GM21423 (cell line): ENCODE measurements at regions not wholly inside any gene's neighbourhood (a gene's known extent, or its start where the extent isn't known, plus 50 kb on each side); places are given as distances from the start of the nearest gene placed in this dataset.
"Not testable (repeated sequence)": the region's sequence is repeated elsewhere in the genome, so short reads cannot be mapped to it uniquely, and the experiment has no call there.

Experiments used
- ATAC-seq: cut with Tn5 transposase; IDR thresholded peaks from one replicate; pipeline ENCODE4 v1.9.1; 2021; ENCODE audit warnings: mild to moderate bottlenecking, moderate library complexity; ENCODE audit not compliant: unreplicated experiment

- ATAC-seq, result no peak
Observed at GRCh38 chr2:215722986-215723630, 287.2 kb upstream of the FN1 start.

DNA sequence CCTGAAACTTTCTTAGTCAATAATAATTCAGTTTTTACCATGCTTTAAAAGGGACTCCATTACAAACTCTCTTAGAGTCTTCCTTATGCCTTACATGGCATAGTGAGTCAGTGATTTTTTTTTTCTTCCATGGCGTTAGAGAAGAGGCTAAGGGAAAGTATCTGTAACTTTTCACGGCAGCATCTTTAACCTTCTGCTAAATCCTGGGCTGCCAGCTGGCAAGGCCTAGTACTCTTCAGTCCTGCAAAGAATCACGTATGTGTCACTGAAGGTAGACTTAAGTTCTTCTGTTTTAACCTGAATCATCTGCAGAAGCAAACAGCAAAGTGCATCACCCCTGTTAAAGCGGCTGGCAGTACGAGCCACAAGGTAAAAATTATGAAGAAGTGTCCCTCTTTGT lies 286.3 kb upstream of the FN1 start:
- ATAC-seq, result no peak

DNA sequence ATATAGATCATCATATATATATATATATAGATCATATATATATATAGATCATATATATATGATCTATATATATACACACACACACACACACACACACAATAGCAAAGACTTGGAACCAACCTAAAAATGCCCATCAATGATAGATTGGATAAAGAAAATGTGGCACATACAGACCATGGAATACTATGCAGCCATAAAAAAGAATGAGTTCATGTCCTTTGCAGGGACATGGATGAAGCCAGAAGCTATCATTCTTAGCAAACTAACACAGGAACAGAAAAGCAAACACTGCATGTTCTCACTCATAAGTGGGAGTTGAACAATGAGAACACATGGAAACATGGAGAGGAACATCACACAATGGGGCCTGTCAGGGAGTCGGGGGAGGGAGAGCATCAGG lies 285.6 kb upstream of the FN1 start:
- ATAC-seq, result not testable (repeated sequence)

GRCh38 chr2:215718890-215719289 lies 283.0 kb upstream of the FN1 start:
- no peak for ATAC-seq

GRCh38 chr2:215718436-215718835 lies 282.6 kb upstream of the FN1 start:
- ATAC-seq, result no peak

DNA sequence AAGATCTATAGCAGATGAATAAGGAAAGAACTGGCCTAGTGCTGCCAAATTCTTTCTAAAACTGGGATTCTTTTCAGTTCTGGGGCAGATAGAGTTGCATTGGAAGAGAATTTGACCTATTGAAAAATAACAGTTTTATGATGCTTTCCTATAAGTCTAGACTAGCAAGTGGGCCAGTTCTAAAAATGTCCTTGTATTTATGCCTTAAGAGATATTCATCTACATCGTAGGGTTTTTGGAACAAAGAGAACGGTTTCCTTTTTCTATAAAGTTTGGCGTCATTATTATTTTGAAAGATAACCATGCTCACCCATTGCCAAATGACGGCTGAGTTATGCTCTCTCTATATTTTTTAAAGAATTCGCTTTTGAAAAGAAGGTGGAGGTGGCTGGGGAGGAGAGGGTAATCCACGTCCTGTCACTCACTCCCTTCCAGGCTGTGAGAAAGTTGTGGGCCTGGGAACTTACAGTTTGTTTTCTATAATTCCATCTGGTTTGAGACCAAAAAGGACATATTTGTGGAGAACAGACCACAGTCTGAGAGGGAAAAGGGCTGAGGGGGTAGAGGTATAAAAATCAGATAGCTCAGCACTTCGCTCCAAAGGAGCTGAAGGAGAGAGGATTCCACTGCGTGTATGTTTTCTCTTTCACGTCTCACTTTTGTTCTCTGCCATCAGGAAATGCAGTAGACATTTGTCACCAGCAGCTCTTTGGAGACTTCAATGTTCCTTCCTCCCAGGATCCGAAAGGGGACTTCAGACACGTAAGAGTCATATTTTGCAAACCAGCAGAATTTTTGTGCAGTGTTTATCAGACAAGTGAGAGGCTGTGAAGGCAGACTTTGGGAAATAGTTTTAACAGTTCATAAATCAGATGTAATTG lies 281.9 kb upstream of the FN1 start:
- no peak for ATAC-seq

- ATAC-seq, result no peak
Observed at GRCh38 chr2:215716956-215717355, 281.1 kb upstream of the FN1 start.

DNA sequence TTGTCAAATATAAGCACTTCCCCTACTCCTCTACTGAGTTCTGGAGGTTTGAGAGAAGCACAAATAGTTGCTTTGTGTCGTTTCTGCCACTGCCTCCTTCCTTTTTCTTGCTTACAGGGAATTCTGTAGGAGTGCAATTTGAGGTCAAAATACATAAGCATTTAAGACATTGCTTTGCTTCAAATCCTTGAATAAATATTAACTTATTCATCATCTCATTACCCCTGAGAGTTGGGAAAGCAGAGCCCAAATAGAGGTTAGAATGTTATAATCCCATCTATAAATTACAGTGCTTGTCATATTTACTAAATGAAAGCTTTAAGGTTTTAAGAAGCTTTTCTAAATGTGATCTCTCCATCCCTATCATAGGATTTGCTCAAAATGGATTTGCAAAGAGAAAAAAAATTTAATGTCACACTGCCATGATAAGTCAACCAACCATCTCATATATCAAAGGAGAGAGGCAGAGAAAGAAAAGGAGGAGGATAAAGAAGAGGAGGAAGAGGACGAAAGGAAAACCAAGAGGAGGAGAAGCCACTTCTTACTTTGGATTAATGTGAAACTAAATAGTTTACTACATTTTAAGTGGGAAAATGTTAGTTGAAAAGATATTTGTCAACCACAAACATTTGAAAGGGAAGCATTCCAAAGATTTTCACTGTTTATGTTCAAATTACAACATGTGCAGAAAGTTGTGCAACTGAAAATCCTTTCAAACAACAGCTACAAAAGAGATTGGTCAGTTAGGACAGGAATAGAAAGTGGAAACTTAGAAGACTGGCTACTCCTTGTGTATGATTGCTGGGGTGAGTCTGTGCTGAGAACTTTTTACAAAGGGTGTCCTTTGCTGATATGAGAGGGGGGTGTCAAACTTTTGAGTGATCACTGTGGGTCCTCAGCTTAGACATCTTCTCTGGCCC lies 277.3 kb upstream of the FN1 start:
- no peak for ATAC-seq

DNA sequence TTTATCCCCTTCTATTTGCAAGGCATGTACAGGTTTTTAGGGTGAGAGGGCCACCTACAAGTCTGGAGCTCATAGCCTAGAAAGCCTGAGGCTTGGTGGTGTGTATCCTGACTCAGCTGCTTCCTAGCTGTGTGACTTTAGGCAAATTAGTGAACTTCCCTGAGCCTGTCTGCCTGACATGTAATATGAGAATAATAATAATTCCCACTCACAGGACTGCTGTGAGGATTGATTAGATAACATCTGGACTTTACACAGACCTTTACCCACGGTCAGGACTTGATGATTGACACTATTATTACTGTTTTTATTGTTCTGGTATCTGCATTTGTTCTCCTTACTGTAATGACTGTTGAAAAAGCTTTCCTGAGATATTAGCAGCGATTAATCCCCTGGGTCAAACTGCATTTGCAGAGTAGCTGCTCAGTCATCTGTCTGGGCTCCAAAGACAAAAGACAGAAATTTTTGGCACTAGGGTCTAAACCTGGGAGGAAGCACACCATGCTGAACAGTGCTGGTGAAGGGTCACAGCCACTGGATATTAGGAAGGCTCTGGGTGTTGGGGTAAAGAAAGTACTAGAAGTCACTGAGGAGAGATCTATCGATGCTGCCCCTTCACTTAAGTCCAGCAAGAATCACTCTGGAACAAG lies 276.5 kb upstream of the FN1 start:
- ATAC-seq, result no peak

DNA sequence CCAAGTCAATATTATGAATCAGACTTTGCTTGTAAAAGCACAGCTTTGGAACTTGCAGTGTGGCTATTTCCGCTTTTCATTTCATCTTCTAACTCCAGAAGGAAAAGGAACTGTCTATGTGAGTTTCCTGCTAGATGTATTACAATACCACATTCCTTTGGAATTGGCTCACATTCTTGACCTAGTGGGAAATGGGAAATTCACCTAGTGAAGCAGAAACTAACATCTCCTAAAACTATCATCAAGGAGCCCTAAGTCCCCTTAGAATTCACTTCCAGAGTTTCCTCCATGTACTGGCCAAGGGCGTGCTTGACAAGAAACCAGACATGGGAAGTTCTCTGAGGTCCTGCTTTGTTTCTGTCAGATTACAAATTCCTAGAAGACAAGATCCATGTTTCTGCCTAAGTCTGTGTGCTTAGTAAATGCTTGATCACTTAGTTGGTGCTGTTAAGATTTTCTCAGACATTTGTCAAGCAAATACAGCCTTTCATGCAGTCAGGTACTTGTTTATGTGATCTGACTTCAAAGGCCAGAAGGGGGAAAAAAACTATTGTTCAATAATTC lies 275.7 kb upstream of the FN1 start:
- ATAC-seq, result no peak

DNA sequence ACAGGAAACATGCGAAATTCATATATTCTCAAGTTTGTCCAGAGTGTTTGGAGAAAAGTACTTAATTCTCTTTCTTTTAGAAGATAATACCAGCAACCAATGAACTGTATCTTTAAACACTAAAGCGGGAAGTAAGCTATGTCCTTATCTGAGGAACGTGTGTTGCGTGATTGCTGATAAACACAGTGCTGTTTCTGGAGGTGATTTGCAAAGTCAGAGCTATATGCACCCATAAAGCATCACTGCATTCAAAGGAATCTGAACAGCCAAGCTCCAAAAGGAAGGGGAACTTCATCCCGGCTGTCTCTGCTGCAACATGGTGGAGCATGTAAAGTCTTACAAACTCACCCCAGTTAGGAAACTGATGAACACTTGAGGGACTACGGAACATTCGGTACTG lies 271.7 kb upstream of the FN1 start:
- no peak for ATAC-seq

- ATAC-seq, result no peak
Observed at GRCh38 chr2:215705771-215706361, 270.0 kb upstream of the FN1 start.

DNA sequence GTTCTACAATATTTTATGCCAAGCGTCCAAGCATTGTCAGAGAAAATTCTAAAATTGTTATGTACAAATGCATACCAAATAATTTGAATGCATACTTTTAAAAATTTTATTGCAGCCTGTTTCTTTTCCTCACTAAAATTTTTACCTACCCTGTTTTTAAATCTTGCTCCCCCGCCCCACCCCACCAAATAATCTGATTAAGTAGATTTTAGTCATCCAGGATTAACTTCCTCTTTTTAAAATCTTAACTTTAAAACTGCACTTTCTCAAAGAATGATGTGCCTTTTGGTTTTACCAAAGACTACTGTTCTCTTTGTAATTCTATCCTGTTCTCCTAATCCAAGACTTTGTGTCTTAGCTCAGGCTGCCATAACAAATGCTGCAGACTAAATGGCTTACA lies 269.4 kb upstream of the FN1 start:
- ATAC-seq, result no peak

- ATAC-seq, result no peak
Observed at GRCh38 chr2:215702116-215702902, 266.4 kb upstream of the FN1 start.

- no peak for ATAC-seq
Observed at GRCh38 chr2:215699700-215700538, 264.1 kb upstream of the FN1 start.

GRCh38 chr2:215699018-215699417 lies 263.1 kb upstream of the FN1 start:
- ATAC-seq, result no peak

DNA sequence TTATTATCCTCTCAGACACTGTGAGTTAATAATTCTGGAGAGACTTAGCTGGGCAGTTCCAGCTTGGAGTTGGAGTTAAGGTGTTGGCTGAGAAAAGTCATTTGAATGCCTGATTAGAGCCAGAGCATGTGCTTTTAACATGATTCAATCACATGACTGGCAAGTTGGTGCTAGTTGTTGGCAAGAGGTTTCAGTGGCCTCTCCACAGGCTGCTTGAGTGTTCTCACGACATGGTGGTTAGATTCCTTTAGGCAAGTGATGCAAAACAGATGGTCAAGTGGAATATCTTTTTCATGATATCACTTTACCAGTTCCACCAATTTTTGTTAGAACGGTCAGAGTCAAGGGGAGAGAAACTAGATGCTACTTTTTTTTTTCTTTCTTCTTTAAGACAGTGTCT lies 262.7 kb upstream of the FN1 start:
- ATAC-seq, result no peak

GRCh38 chr2:215697496-215697895 lies 261.6 kb upstream of the FN1 start:
- ATAC-seq, result no peak

DNA sequence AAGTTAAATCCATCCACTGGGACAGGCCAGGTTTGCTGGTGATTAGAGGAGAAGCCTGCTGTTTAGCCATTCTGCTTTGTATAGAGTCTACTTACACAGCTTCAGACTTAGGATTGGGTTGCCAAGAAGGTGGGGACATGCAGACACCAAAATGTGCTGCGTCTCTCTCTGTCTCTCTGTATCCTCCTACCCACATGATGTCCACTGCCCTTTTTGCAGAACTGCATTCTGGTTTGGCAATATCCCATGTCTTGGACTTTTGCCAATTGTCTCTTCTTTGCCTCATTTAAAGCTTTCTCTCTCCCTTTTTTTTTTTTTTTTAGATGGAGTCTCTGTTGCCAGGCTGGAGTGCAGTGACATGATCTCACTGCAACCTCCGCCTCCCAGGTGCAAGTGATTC lies 261.1 kb upstream of the FN1 start:
- no peak for ATAC-seq
